LNCaP clone FGC (cell line): ENCODE measurements at regions not wholly inside any gene's neighbourhood (a gene's known extent, or its start where the extent isn't known, plus 50 kb on each side); places are given as distances from the start of the nearest gene placed in this dataset.

Source experiments
- DNase-seq: peaks from one replicate; pipeline ENCODE4 v3.0.0-alpha.2; 2011; ENCODE audit warnings: low read depth
- H3K4me3 ChIP-seq: 2 replicates; pipeline ENCODE4 v1.5.1; 2011; ENCODE audit warnings: mild to moderate bottlenecking, low read depth, low read length, control low read depth
- TF ChIP-seq, protein P1 (sequence below): IDR thresholded peaks from 2 replicates; pipeline ENCODE4 v1.5.1; 2012; ENCODE audit warnings: mild to moderate bottlenecking; ENCODE audit not compliant: control insufficient read depth, insufficient read depth; ENCODE audit errors: extremely low read depth

DNA sequence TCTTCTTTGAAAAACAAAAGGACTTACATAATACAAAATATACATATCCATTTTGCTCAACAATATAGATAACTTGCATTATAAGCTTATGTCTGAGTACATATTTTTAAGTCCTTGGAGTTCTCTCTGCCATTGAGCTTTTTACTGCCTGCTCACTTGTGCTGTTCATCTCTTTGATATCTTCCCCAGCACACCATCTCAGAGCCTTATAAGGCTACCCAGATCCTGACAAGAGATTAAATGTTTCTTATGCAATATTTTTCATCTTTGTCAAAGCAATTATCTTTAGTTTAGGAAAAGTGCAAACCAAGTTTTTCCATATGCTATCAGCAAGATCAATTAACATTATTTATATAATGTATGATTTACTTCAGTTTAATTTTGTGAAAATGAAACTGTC lies 60.7 kb upstream of the ITGA1 start:
- H3K4me3 ChIP-seq, result no peak overlapping the region
- peak; percentile 36 for DNase-seq
- TF ChIP-seq, protein P1, sequence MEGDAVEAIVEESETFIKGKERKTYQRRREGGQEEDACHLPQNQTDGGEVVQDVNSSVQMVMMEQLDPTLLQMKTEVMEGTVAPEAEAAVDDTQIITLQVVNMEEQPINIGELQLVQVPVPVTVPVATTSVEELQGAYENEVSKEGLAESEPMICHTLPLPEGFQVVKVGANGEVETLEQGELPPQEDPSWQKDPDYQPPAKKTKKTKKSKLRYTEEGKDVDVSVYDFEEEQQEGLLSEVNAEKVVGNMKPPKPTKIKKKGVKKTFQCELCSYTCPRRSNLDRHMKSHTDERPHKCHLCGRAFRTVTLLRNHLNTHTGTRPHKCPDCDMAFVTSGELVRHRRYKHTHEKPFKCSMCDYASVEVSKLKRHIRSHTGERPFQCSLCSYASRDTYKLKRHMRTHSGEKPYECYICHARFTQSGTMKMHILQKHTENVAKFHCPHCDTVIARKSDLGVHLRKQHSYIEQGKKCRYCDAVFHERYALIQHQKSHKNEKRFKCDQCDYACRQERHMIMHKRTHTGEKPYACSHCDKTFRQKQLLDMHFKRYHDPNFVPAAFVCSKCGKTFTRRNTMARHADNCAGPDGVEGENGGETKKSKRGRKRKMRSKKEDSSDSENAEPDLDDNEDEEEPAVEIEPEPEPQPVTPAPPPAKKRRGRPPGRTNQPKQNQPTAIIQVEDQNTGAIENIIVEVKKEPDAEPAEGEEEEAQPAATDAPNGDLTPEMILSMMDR, result no peak

DNA sequence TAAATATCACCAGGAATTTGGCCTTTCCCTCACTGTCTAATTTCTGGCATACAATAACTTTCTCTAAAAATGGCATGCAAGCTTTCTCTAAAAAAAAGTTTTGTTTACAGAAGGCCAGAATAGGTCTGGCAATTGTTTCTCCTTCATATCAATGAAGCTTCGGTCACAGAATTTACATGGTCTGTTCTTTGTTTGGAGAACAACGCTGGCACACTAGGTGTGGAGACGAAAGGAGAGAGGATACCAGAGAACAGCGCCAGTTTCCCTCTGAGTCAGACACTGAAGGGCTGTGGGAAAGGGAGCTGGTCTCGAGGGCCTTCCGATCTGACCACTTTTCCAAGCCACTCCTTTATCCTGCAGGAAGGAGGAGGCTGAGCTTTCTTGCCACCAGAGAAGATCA lies 60.1 kb upstream of the ITGA1 start:
- H3K4me3 ChIP-seq, result no peak overlapping the region
- TF ChIP-seq, protein P1, result no peak
- DNase-seq, result peak; percentile 73

DNA sequence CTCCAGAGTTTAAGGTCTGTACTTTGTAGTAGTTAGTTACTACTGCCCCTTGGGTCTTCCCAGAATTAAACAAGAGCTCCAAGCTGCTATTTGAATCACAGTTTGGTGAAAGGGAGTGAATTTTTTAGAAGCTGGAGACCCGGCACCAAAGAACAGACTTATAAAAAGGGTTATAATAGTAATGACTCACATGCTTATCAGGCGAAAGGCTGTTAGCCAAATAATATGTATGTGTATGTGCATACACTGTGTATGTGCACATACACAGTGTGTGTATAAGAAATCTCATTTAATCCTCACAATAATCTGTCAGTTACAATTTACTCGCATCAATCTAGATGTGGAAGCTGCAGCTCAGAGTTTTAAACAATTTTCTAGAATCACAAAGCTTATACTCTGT lies 59.5 kb upstream of the ITGA1 start:
- TF ChIP-seq, protein P1, result no peak
- H3K4me3 ChIP-seq, result no peak overlapping the region
- DNase-seq, result no peak

DNA sequence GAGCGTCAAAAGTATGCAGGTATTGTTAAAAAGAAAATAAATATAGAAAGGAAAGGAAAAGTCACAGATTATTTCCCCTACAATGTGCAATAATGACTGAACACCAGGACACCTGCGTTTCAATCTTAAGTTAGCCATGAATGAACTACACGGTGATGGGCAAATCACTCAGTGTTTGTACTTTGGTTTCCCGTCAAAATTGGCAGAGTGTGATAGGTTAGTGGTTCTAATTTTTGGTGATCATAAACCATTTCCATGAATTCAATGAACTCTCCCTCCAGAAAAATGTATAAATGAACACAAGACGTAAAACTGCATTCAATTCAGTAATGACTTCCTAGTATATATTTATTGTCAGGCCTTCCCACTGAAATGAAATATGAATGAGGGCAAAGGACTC lies 59.0 kb upstream of the ITGA1 start:
- H3K4me3 ChIP-seq, result no peak overlapping the region
- DNase-seq, result no peak
- TF ChIP-seq, protein P1, result no peak

DNA sequence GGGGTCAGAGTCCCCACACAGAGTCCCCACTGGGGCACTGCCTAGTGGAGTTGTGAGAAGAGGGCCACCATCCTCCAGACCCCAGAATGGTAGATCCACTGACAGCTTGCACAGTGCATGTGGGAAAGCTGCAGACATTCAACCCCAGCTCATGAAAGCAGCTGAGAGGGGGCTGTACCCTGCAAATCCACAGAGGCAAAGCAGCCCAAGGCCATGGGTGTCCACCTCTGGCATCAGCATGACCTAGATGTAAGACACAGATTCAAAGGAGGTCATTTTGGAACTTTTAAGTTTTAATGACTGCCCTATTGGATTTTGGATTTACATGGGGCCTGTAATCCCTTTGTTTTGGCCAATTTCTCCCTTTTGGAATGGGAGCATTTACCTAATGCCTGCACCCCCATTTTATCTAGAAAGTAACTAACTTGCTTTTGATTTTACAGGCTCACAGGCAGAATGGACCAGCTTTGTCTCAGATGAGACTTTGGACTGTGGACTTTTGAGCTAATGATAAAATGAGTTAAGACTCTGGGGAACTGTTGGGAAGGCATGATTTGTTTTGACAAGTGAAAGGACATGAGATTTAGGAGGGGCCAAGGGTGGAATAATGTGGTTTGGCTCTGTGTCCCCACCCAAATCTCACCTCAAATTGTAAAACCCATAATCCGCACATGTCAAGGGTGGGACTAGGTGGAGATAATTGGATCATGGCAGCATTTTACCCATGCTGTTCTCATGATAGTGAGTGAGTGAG lies 56.3 kb upstream of the ITGA1 start:
- H3K4me3 ChIP-seq, result no peak overlapping the region
- DNase-seq, result no peak
- TF ChIP-seq, protein P1, result no peak

DNA sequence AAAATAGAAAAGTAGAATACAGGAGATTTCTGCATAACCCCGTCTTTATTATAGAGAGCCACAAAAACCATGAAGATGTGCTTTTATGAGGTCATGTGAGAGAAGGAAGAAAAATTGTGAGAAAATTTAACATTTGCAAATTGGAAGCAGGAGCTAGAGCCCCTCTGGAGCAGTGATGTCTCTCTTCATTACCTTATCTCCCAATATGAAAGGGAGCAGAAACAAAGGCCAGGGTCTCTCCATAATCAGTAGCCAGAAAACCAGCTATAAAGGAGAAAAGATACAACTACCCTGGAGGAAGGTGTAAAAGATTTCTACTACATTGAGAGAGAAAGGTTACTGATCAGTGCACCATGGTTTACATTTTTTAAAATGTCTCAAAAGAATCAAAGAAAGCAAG lies 53.2 kb upstream of the ITGA1 start:
- H3K4me3 ChIP-seq, result no peak overlapping the region
- TF ChIP-seq, protein P1, result no peak
- DNase-seq, result no peak

DNA sequence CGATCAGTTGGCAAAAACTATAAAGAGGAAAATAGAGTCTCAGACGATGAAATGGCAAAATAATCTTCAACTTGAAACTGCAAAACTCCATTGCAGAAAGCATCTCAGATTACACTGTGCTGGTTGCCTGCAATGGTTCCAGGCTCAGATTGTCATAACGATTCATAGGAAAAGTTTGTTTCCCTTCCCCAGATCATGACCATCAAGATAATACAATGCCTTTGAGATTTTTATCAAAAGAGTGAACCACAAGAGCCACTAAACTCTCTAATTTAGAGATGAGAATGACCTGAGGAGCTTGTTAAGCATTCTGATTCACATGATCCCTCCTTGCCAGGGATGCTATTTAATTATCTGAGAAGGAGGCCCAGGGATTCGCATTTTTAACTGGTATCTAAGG lies 52.6 kb upstream of the ITGA1 start:
- H3K4me3 ChIP-seq, result no peak overlapping the region
- TF ChIP-seq, protein P1, result no peak
- DNase-seq, result no peak
